ENCODE measurements at regions not wholly inside any gene's neighbourhood (a gene's known extent, or its start where the extent isn't known, plus 50 kb on each side); places are given as distances from the start of the nearest gene placed in this dataset.

GRCh38 chr7:16091701-16092310 lies 329.5 kb downstream of the CRPPA start:
- no peak for TF ChIP-seq POLR2A (IDR thresholded peaks at IDR 0.05; ENCODE audit: low read length)
- no peak for TF ChIP-seq GATA1 (IDR thresholded peaks at IDR 0.05; ENCODE audit: low read depth, low read length)
